ENCODE measurements at regions not wholly inside any gene's neighbourhood (a gene's known extent, or its start where the extent isn't known, plus 50 kb on each side); places are given as distances from the start of the nearest gene placed in this dataset.
A peak's percentile ranks its signal among the peaks of the same experiment; 100 is the strongest.
"Not testable (repeated sequence)": the region's sequence is repeated elsewhere in the genome, so short reads cannot be mapped to it uniquely, and the experiment has no call there.

GRCh38 chr11:134943544-134943943 lies 531.5 kb upstream of the B3GAT1 start:
- Histone ChIP-seq H3F3A (ENCODE audit: low read depth) (peaks cover 3% of the 10 kb centered on the region), H3K27ac (no peak overlapping the region), H3K4me2 (no peak overlapping the region), H3K36me3 (no peaks in the 10 kb centered on the region), H3K79me2 (ENCODE audit: low read depth) (no peaks in the 10 kb centered on the region), H3K27me3 (no peaks in the 10 kb centered on the region), H3K4me1 (peaks cover 17% of the 10 kb centered on the region), H3K9ac (no peak overlapping the region), H3K9me3 (ENCODE audit: low read depth) (no peaks in the 10 kb centered on the region), H3K4me3 (no peak overlapping the region), H2AFZ (replicated peaks) (no peak overlapping the region), H4K20me1 (ENCODE audit: low read depth) (no peaks in the 10 kb centered on the region)
- Mint-ChIP-seq H3K4me1 (peaks cover 70% of the 10 kb centered on the region), H3K9me3 (no peaks in the 10 kb centered on the region), H3K4me3 (no peak overlapping the region), H3K27me3 (ENCODE audit: insufficient read depth, low read depth) (peaks cover 4% of the 10 kb centered on the region), H3K27ac (no peak overlapping the region), H3K36me3 (no peaks in the 10 kb centered on the region)
- no peak for DNase-seq (ENCODE audit: low spot score)
- TF ChIP-seq CTCF (IDR thresholded peaks at IDR 0.05) = no peak
- no peak for TF ChIP-seq EZH2phosphoT487 (IDR thresholded peaks at IDR 0.05)
- no peak for TF ChIP-seq EZH2 (IDR thresholded peaks at IDR 0.05)

GRCh38 chr11:134942681-134943080 lies 530.6 kb upstream of the B3GAT1 start:
- H3K27ac ChIP-seq = no peak overlapping the region
- peaks cover 77% of the 10 kb centered on the region for H3K4me1 Mint-ChIP-seq
- no peaks in the 10 kb centered on the region for H3K27me3 ChIP-seq
- no peak overlapping the region for H2AFZ ChIP-seq (replicated peaks)
- TF ChIP-seq CTCF (IDR thresholded peaks at IDR 0.05) = no peak
- TF ChIP-seq EZH2 (IDR thresholded peaks at IDR 0.05) = no peak
- TF ChIP-seq EZH2phosphoT487 (IDR thresholded peaks at IDR 0.05) = no peak
- no peak overlapping the region for H3K9ac ChIP-seq
- no peaks in the 10 kb centered on the region for H3K36me3 ChIP-seq
- H3K79me2 ChIP-seq (ENCODE audit: low read depth) = no peaks in the 10 kb centered on the region
- H3K4me1 ChIP-seq = peaks cover 23% of the 10 kb centered on the region
- no peaks in the 10 kb centered on the region for H3K36me3 Mint-ChIP-seq
- no peak overlapping the region for H3K4me3 ChIP-seq
- no peaks in the 10 kb centered on the region for H4K20me1 ChIP-seq (ENCODE audit: low read depth)
- H3K4me2 ChIP-seq = no peak overlapping the region
- DNase-seq (ENCODE audit: low spot score) = no peak
- H3K9me3 Mint-ChIP-seq = no peaks in the 10 kb centered on the region
- H3K27ac Mint-ChIP-seq = peak overlapping the region; percentile 82
- H3K9me3 ChIP-seq (ENCODE audit: low read depth) = no peaks in the 10 kb centered on the region
- H3K27me3 Mint-ChIP-seq (ENCODE audit: insufficient read depth, low read depth) = peaks cover 6% of the 10 kb centered on the region
- H3F3A ChIP-seq (ENCODE audit: low read depth) = peaks cover 3% of the 10 kb centered on the region
- H3K4me3 Mint-ChIP-seq = peak overlapping the region; percentile 12

GRCh38 chr11:134941936-134942600 lies 530.0 kb upstream of the B3GAT1 start:
- H3K9me3 ChIP-seq (ENCODE audit: low read depth); H3K36me3 ChIP-seq; H3K27me3 Mint-ChIP-seq (ENCODE audit: insufficient read depth, low read depth); H3K36me3 Mint-ChIP-seq; H3K27me3 ChIP-seq; H3K9ac ChIP-seq; H3K79me2 ChIP-seq (ENCODE audit: low read depth); H3K27ac ChIP-seq; H3F3A ChIP-seq (ENCODE audit: low read depth); H3K4me2 ChIP-seq; H2AFZ ChIP-seq (replicated peaks); H4K20me1 ChIP-seq (ENCODE audit: low read depth); H3K4me3 ChIP-seq; H3K9me3 Mint-ChIP-seq; H3K4me3 Mint-ChIP-seq: not testable (repeated sequence)
- H3K4me1 ChIP-seq = peaks cover 23% of the 10 kb centered on the region
- Mint-ChIP-seq H3K4me1 (peaks cover 74% of the 10 kb centered on the region), H3K27ac (peak overlapping the region; percentile 76)
- peak; percentile 58 for TF ChIP-seq CTCF (IDR thresholded peaks at IDR 0.05)
- DNase-seq (ENCODE audit: low spot score) = peak; percentile 63
